ENCODE measurements at regions not wholly inside any gene's neighbourhood (a gene's known extent, or its start where the extent isn't known, plus 50 kb on each side); places are given as distances from the start of the nearest gene placed in this dataset.

GRCh38 chr3:117927825-117928224 lies 1106.8 kb downstream of the IGSF11 start:
- DNase-seq = no peak

- DNase-seq = no peak
Observed at GRCh38 chr3:117928836-117929235, 1105.8 kb downstream of the IGSF11 start.

- DNase-seq = no peak
Observed at GRCh38 chr3:117932441-117932840, 1102.2 kb downstream of the IGSF11 start.

GRCh38 chr3:117936159-117936558 lies 1098.5 kb downstream of the IGSF11 start:
- DNase-seq = no peak

GRCh38 chr3:117938974-117939373 lies 1095.7 kb downstream of the IGSF11 start:
- DNase-seq = no peak

GRCh38 chr3:117939425-117940027 lies 1095.1 kb downstream of the IGSF11 start:
- no peak for DNase-seq

- no peak for DNase-seq
Observed at GRCh38 chr3:117941015-117941414, 1093.6 kb downstream of the IGSF11 start.

GRCh38 chr3:117941756-117942155 lies 1092.9 kb downstream of the IGSF11 start:
- DNase-seq = no peak

- DNase-seq = no peak
Observed at GRCh38 chr3:117954131-117954530, 1080.5 kb downstream of the IGSF11 start.

GRCh38 chr3:117955196-117955595 lies 1079.5 kb downstream of the IGSF11 start:
- DNase-seq = no peak

- DNase-seq = no peak
Observed at GRCh38 chr3:117958027-117958426, 1076.6 kb downstream of the IGSF11 start.

GRCh38 chr3:117962750-117963149 lies 1071.9 kb downstream of the IGSF11 start:
- DNase-seq = no peak

- DNase-seq = no peak
Observed at GRCh38 chr3:117963858-117964257, 1070.8 kb downstream of the IGSF11 start.

GRCh38 chr3:117964814-117965213 lies 1069.8 kb downstream of the IGSF11 start:
- no peak for DNase-seq

- no peak for DNase-seq
Observed at GRCh38 chr3:117977504-117978228, 1057.0 kb downstream of the IGSF11 start.

GRCh38 chr3:117979466-117979865 lies 1055.2 kb downstream of the IGSF11 start:
- no peak for DNase-seq

- no peak for DNase-seq
Observed at GRCh38 chr3:117987256-117987655, 1047.4 kb downstream of the IGSF11 start.

GRCh38 chr3:117989982-117990381 lies 1044.7 kb downstream of the IGSF11 start:
- DNase-seq = no peak

- DNase-seq = no peak
Observed at GRCh38 chr3:117990627-117991026, 1044.0 kb downstream of the IGSF11 start.

- no peak for DNase-seq
Observed at GRCh38 chr3:117995842-117996437, 1038.7 kb downstream of the IGSF11 start.

- peak; percentile 26 for DNase-seq
Observed at GRCh38 chr3:117997201-117998049, 1037.2 kb downstream of the IGSF11 start.

GRCh38 chr3:117998071-117998470 lies 1036.6 kb downstream of the IGSF11 start:
- DNase-seq = no peak

- no peak for DNase-seq
Observed at GRCh38 chr3:118000219-118000618, 1034.4 kb downstream of the IGSF11 start.

All from 8988T (cell line).